Middle frontal gyrus (tissue), 1 donor: ENCODE measurements at regions not wholly inside any gene's neighbourhood (a gene's known extent, or its start where the extent isn't known, plus 50 kb on each side); places are given as distances from the start of the nearest gene placed in this dataset.

Experiments used
- DNase-seq: peaks from one replicate; pipeline ENCODE4 v3.0.0-alpha.2; 2015; ENCODE audit warnings: low spot score; ENCODE audit errors: extremely low spot score

GRCh38 chr5:165722401-165722800, 2217.0 kb downstream of the MAT2B start:
- no peak for DNase-seq

- no peak for DNase-seq
Measured at GRCh38 chr5:165723931-165724330, 2218.5 kb downstream of the MAT2B start.

GRCh38 chr5:165728425-165728824, 2223.0 kb downstream of the MAT2B start:
- no peak for DNase-seq

GRCh38 chr5:165735388-165735787, 2230.0 kb downstream of the MAT2B start:
- no peak for DNase-seq

- DNase-seq: no peak
Measured at GRCh38 chr5:165739079-165739741, 2233.8 kb downstream of the MAT2B start.

GRCh38 chr5:165757791-165758190, 2252.4 kb downstream of the MAT2B start:
- DNase-seq: no peak

GRCh38 chr5:165775111-165775510, 2269.7 kb downstream of the MAT2B start:
- DNase-seq: no peak

GRCh38 chr5:165779505-165779904, 2274.1 kb downstream of the MAT2B start:
- no peak for DNase-seq

GRCh38 chr5:165780901-165781300, 2275.5 kb downstream of the MAT2B start:
- DNase-seq: no peak

- DNase-seq: no peak
Measured at GRCh38 chr5:165781738-165782137, 2276.3 kb downstream of the MAT2B start.

- no peak for DNase-seq
Measured at GRCh38 chr5:165783024-165783423, 2277.6 kb downstream of the MAT2B start.

- DNase-seq: no peak
Measured at GRCh38 chr5:165786073-165786472, 2280.7 kb downstream of the MAT2B start.

- no peak for DNase-seq
Measured at GRCh38 chr5:165795073-165795472, 2289.7 kb downstream of the MAT2B start.

- no peak for DNase-seq
Measured at GRCh38 chr5:165805756-165806155, 2300.3 kb downstream of the MAT2B start.

GRCh38 chr5:165808335-165808734, 2302.9 kb downstream of the MAT2B start:
- no peak for DNase-seq

GRCh38 chr5:165809914-165810313, 2304.5 kb downstream of the MAT2B start:
- DNase-seq: no peak

- no peak for DNase-seq
Measured at GRCh38 chr5:165829504-165829903, 2324.1 kb downstream of the MAT2B start.

- no peak for DNase-seq
Measured at GRCh38 chr5:165834891-165835290, 2329.5 kb downstream of the MAT2B start.

GRCh38 chr5:165836046-165836445, 2330.6 kb downstream of the MAT2B start:
- DNase-seq: no peak

- no peak for DNase-seq
Measured at GRCh38 chr5:165837286-165837685, 2331.9 kb downstream of the MAT2B start.

GRCh38 chr5:165844571-165844970, 2339.2 kb downstream of the MAT2B start:
- no peak for DNase-seq

GRCh38 chr5:165858118-165858517, 2352.7 kb downstream of the MAT2B start:
- no peak for DNase-seq

- DNase-seq: no peak
Measured at GRCh38 chr5:165859251-165859650, 2353.8 kb downstream of the MAT2B start.

- DNase-seq: no peak
Measured at GRCh38 chr5:165863239-165863638, 2357.8 kb downstream of the MAT2B start.
